ENCODE measurements at regions not wholly inside any gene's neighbourhood (a gene's known extent, or its start where the extent isn't known, plus 50 kb on each side); places are given as distances from the start of the nearest gene placed in this dataset.
A peak's percentile ranks its signal among the peaks of the same experiment; 100 is the strongest.

- H3K4me3 Mint-ChIP-seq = no peak overlapping the region
- H3K36me3 Mint-ChIP-seq = no peaks in the 10 kb centered on the region
- H3K27me3 Mint-ChIP-seq (ENCODE audit: low read depth) = no peaks in the 10 kb centered on the region
- H3K4me1 Mint-ChIP-seq = peaks cover 28% of the 10 kb centered on the region
- no peak for DNase-seq (ENCODE audit: low spot score in 2 of 2, unreplicated experiment in 2 of 2)
- H3K9me3 Mint-ChIP-seq = no peaks in the 10 kb centered on the region
- H3K27ac Mint-ChIP-seq = no peak overlapping the region
- no peak for TF ChIP-seq CTCF (IDR thresholded peaks at IDR 0.05; ENCODE audit: unreplicated experiment)
Measured at GRCh38 chr1:10903421-10903820, 107.0 kb upstream of the CASZ1 start.

GRCh38 chr1:10903821-10904220, 107.4 kb upstream of the CASZ1 start:
- DNase-seq (ENCODE audit: low spot score in 2 of 2, unreplicated experiment in 2 of 2) = no peak
- Mint-ChIP-seq H3K4me1 (peaks cover 24% of the 10 kb centered on the region), H3K36me3 (no peaks in the 10 kb centered on the region), H3K9me3 (no peaks in the 10 kb centered on the region), H3K4me3 (no peak overlapping the region), H3K27ac (no peak overlapping the region), H3K27me3 (ENCODE audit: low read depth) (no peaks in the 10 kb centered on the region)
- TF ChIP-seq CTCF (IDR thresholded peaks at IDR 0.05; ENCODE audit: unreplicated experiment) = no peak

GRCh38 chr1:10904396-10905358, 107.8 kb upstream of the TARDBP start:
- no peak for TF ChIP-seq CTCF (IDR thresholded peaks at IDR 0.05; ENCODE audit: unreplicated experiment)
- Mint-ChIP-seq H3K27me3 (ENCODE audit: low read depth) (no peaks in the 10 kb centered on the region), H3K4me3 (no peak overlapping the region), H3K4me1 (peaks cover 16% of the 10 kb centered on the region), H3K9me3 (no peaks in the 10 kb centered on the region), H3K27ac (peak overlapping the region; percentile 21), H3K36me3 (no peaks in the 10 kb centered on the region)
- DNase-seq (ENCODE audit: low spot score in 2 of 2, unreplicated experiment in 2 of 2) = no peak

GRCh38 chr1:10905841-10906655, 106.4 kb upstream of the TARDBP start:
- Mint-ChIP-seq H3K27me3 (ENCODE audit: low read depth) (no peaks in the 10 kb centered on the region), H3K4me3 (no peak overlapping the region), H3K9me3 (no peaks in the 10 kb centered on the region), H3K36me3 (no peaks in the 10 kb centered on the region), H3K4me1 (peaks cover 9% of the 10 kb centered on the region), H3K27ac (no peak overlapping the region)
- DNase-seq (ENCODE audit: low spot score in 2 of 2, unreplicated experiment in 2 of 2) = no peak
- TF ChIP-seq CTCF (IDR thresholded peaks at IDR 0.05; ENCODE audit: unreplicated experiment) = no peak

DNA sequence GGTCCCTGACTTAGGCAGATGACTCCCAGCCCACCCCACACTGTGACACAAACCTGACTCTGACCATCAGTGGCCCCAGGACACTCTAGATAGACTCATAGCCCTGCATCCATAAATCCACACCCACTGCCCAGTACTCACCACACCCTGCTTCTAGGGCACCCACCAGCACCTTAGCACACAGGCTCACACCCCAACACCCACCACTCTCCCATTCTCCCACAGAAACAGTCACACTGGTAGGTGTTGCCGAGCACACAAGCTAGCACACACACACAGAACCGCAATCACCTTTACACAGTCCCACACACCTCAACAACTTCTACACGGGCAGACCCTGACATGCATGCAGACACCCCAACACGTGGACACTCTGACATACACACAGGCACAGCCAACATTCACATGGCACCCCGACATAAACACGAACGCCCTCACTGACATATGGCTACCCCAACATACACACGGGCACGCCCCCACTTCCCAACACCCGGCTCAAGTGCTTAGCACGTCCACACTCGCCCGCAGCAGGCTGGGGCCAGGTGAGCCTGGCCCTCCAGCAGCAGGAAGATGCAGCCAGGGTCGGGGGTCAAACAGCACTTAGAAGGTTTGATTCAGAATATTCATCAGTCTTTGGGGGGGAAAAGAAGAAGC, 105.5 kb upstream of the TARDBP start:
- no peaks in the 10 kb centered on the region for H3K9me3 Mint-ChIP-seq
- no peaks in the 10 kb centered on the region for H3K27me3 Mint-ChIP-seq (ENCODE audit: low read depth)
- no peak for TF ChIP-seq CTCF (IDR thresholded peaks at IDR 0.05; ENCODE audit: unreplicated experiment)
- peaks cover 8% of the 10 kb centered on the region for H3K4me1 Mint-ChIP-seq
- no peak for DNase-seq (ENCODE audit: low spot score in 2 of 2, unreplicated experiment in 2 of 2)
- no peak overlapping the region for H3K27ac Mint-ChIP-seq
- no peaks in the 10 kb centered on the region for H3K36me3 Mint-ChIP-seq
- H3K4me3 Mint-ChIP-seq = no peak overlapping the region

Measured in mesothelial cell of epicardium (in vitro differentiated cells).